H54 (cell line): ENCODE measurements at regions not wholly inside any gene's neighbourhood (a gene's known extent, or its start where the extent isn't known, plus 50 kb on each side); places are given as distances from the start of the nearest gene placed in this dataset.

Experiments used
- DNase-seq: peaks from one replicate; pipeline ENCODE4 v3.0.0; 2011; ENCODE audit warnings: low spot score, mixed read lengths; ENCODE audit not compliant: insufficient read length
- FAIRE-seq: peaks from 3 replicates; lab custom pipeline; 2011; peaks lifted over from hg19 to GRCh38; lab: Jason Lieb, UNC
- POLR2A ChIP-seq: IDR thresholded peaks from 2 replicates; pipeline ENCODE4 v1.6.1; 2011; ENCODE audit warnings: low read depth, mild to moderate bottlenecking, low read length

DNA sequence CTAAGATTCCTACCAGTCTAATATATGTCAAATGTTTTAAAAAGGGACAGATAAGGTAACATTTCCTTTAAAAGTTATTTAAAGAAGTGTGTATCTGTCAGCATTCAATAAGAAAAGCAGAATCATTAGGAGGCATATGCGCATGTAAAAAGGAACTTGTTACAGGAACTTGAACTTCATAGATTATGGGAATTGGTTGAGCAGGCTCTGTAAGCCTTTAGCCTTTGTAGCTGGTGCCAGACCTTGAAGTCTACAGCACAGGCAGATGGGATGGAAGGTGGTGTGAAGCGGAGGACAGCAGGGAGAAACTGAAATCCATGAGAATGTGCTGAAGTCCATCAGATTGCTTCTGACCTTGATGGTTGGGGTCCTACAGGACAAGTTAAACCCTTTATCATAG lies 138.3 kb upstream of the ST6GAL2 start:
- TF ChIP-seq POLR2A: no peak
- DNase-seq: no peak
- no peak for FAIRE-seq

- DNase-seq (no peak), FAIRE-seq (no peak)
- TF ChIP-seq POLR2A: no peak
These were observed 139.4 kb upstream of the ST6GAL2 start for GRCh38 chr2:107025291-107025857.

DNA sequence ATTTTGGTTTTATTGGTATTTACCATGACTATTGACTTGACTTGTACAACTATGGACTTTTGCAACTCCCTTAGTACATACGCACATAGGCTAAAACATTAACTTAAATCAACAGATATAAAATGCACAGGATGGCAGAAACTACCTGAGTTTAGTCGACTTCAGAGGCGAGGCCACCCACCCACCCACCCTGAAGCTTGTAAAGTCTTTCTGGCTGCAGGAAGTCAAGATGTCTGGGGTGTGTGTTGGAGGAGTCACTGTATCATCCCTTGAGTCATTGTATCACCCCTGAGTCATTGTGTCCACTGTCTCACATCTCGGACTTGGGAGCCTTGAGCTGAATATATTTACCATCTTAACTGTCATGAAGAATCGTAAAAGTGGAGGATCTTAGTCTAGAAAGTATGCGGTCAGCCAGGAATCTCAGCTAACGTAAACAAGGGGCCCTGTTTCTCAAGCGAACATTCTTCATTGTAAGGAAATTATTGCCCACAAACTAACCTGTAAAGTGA lies 140.0 kb upstream of the ST6GAL2 start:
- TF ChIP-seq POLR2A: no peak
- DNase-seq: no peak
- FAIRE-seq: no peak

DNA sequence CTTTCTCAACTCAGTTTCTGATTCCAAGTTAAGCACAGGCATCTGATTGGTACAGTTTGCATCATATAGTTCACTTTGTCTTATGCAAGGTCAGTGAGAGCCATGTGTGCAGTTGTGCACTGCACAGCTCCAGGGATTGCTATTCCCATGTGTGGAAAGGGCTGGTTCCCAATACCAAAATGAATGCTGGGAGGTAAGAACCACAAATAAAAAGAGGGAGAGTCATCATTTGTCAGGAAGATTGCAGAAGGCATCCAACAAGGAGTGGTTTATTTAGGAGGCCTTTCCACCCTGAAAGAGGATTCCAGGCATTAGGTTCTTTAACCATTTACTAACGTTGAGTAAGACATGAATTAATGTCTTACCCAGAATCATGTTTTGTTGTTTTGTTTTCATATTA lies 141.2 kb upstream of the ST6GAL2 start:
- DNase-seq: no peak
- FAIRE-seq: no peak
- no peak for TF ChIP-seq POLR2A

- no peak for TF ChIP-seq POLR2A
- DNase-seq: no peak
- FAIRE-seq: no peak
These were observed 141.8 kb upstream of the ST6GAL2 start for GRCh38 chr2:107027810-107028209.

- FAIRE-seq (no peak), DNase-seq (no peak)
- TF ChIP-seq POLR2A: no peak
These were observed 142.7 kb upstream of the ST6GAL2 start for GRCh38 chr2:107028661-107029060.

DNA sequence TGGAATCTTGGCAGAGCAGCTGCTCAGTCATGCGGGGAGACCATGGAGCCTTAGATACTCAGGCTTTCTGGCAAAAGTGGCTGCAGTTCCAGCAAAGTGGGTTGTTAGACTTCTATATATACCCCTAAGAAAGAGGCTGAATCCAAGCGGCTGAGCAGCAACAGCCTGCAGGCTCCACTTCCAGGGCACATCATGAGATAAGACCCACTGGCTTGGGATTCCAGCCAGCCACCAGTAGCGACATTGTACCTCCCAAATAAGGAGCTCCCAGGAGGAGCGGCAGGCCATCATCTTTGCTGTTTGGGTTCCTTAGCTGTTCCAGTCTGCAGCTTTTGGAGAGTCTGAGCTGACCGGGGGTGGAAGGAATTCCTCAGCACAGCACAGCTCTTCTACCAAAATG lies 150.3 kb upstream of the ST6GAL2 start:
- DNase-seq: no peak
- FAIRE-seq: no peak
- TF ChIP-seq POLR2A: no peak

DNA sequence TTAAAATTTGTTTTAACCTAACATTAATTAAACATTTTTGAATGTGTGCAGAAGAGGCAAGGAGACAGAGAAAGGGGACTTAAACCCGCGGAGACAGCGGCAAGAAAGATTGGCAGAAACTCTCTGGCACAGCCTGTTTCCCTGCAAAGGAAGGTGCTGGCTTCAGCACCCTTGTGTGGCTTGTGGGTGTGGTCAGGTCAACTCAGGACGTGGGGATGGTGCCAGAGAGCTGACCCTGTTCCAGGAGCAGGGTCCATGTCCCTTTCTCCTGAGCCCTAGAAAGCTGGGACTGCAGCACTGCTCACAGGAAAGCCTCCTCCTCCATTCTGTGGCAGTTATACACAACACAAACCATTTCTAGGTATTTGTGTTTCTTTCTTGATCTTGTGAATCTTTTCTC lies 176.2 kb upstream of the ST6GAL2 start:
- TF ChIP-seq POLR2A: no peak
- FAIRE-seq: no peak
- DNase-seq: no peak

GRCh38 chr2:107062599-107063220 lies 176.7 kb upstream of the ST6GAL2 start:
- DNase-seq (no peak), FAIRE-seq (no peak)
- no peak for TF ChIP-seq POLR2A

- no peak for DNase-seq
- no peak for TF ChIP-seq POLR2A
- FAIRE-seq: no peak
These were observed 177.3 kb upstream of the ST6GAL2 start for GRCh38 chr2:107063228-107063627.

GRCh38 chr2:107064750-107065149 lies 178.8 kb upstream of the ST6GAL2 start:
- FAIRE-seq (no peak), DNase-seq (no peak)
- TF ChIP-seq POLR2A: no peak

DNA sequence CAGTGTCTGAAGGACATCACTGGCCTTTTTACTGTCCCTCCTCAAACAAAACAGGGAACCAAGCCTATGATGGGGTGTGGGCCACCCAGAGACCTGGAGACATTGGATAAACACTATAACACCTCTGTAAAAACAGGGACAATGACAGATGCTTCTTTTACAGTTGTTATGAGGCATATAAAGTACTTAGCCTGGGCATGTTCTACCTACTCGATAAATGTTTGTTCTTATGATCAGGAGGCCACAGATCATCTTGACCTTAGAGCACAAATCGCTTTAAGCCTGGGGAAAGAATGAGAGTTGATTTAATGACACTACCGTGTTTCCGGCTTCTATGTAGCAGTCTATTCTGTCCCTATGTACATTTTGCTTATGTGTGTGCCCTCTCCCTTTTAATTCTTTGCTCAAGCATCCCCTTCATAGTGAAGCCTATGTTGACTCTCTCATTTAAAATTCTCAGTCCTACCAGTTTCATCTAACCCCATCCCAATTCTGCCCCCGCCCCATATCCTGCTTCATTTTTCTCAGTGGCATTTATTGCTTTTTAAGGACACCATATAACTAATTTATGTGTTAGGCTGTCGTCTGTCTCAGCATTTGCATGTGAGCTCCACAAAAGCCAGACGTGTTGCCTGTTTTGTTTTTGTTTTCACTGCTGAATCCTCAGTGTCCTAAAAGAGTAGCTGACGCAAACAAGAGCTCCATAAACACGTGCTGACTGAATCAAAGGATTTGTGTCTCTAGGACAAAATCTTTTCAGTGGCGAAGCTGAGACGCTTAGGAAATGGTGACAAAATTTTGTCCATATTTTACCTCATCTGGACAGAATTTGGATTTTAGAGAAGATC lies 182.3 kb upstream of the ST6GAL2 start:
- DNase-seq (no peak), FAIRE-seq (no peak)
- TF ChIP-seq POLR2A: no peak

GRCh38 chr2:107069890-107070289 lies 183.9 kb upstream of the ST6GAL2 start:
- no peak for TF ChIP-seq POLR2A
- DNase-seq (no peak), FAIRE-seq (no peak)
